GM08714 (cell line): ENCODE measurements at regions not wholly inside any gene's neighbourhood (a gene's known extent, or its start where the extent isn't known, plus 50 kb on each side); places are given as distances from the start of the nearest gene placed in this dataset.
"Not testable (repeated sequence)": the region's sequence is repeated elsewhere in the genome, so short reads cannot be mapped to it uniquely, and the experiment has no call there.

ENCODE experiments used
- H3K4me3 ChIP-seq: fragments of 200-500 bp; sonication (Bioruptor generic); 2 replicates; pipeline ENCODE4 v1.5.1; 2014; ENCODE audit warnings: mild to moderate bottlenecking, low read length, inconsistent platforms

- not testable (repeated sequence) for H3K4me3 ChIP-seq
Observed at GRCh38 chr10:46749003-46749402, 162.2 kb upstream of the PTPN20 start.

GRCh38 chr10:46749470-46749869 is 161.8 kb upstream of the PTPN20 start:
- H3K4me3 ChIP-seq, result not testable (repeated sequence)

- not testable (repeated sequence) for H3K4me3 ChIP-seq
Observed at GRCh38 chr10:46753763-46754162, 157.5 kb upstream of the PTPN20 start.

GRCh38 chr10:46761471-46761870 is 149.8 kb upstream of the PTPN20 start:
- not testable (repeated sequence) for H3K4me3 ChIP-seq

GRCh38 chr10:46768515-46769291 is 142.5 kb upstream of the PTPN20 start:
- H3K4me3 ChIP-seq, result not testable (repeated sequence)

GRCh38 chr10:46773178-46773896 is 137.9 kb upstream of the PTPN20 start:
- H3K4me3 ChIP-seq, result not testable (repeated sequence)

GRCh38 chr10:46773897-46774236 is 137.4 kb upstream of the PTPN20 start:
- not testable (repeated sequence) for H3K4me3 ChIP-seq

- H3K4me3 ChIP-seq, result not testable (repeated sequence)
Observed at GRCh38 chr10:46774366-46774765, 136.9 kb upstream of the PTPN20 start.

GRCh38 chr10:46774945-46775667 is 136.1 kb upstream of the PTPN20 start:
- not testable (repeated sequence) for H3K4me3 ChIP-seq

GRCh38 chr10:46775668-46776059 is 135.6 kb upstream of the PTPN20 start:
- H3K4me3 ChIP-seq, result not testable (repeated sequence)

- H3K4me3 ChIP-seq, result not testable (repeated sequence)
Observed at GRCh38 chr10:46779571-46779970, 131.7 kb upstream of the PTPN20 start.

- not testable (repeated sequence) for H3K4me3 ChIP-seq
Observed at GRCh38 chr10:46780164-46780563, 131.1 kb upstream of the PTPN20 start.

- not testable (repeated sequence) for H3K4me3 ChIP-seq
Observed at GRCh38 chr10:46781001-46781400, 130.2 kb upstream of the PTPN20 start.

- H3K4me3 ChIP-seq, result not testable (repeated sequence)
Observed at GRCh38 chr10:46782001-46782874, 129.0 kb upstream of the PTPN20 start.

- H3K4me3 ChIP-seq, result not testable (repeated sequence)
Observed at GRCh38 chr10:46784665-46785064, 126.6 kb upstream of the PTPN20 start.

- peak overlapping the region; percentile 66; the same call in 1 of the 2 replicates for H3K4me3 ChIP-seq
Observed at GRCh38 chr10:46786125-46786517, 125.1 kb upstream of the PTPN20 start.

- peak overlapping the region; percentile 66 for H3K4me3 ChIP-seq
Observed at GRCh38 chr10:46786518-46787320, 124.5 kb upstream of the PTPN20 start.
